ENCODE measurements at regions not wholly inside any gene's neighbourhood (a gene's known extent, or its start where the extent isn't known, plus 50 kb on each side); places are given as distances from the start of the nearest gene placed in this dataset.
"Not testable (repeated sequence)": the region's sequence is repeated elsewhere in the genome, so short reads cannot be mapped to it uniquely, and the experiment has no call there.

- peaks cover 0 to 6% (median 5%) of the 10 kb centered on the region in 3 donors for H3K4me1 ChIP-seq (ENCODE audit: control insufficient read depth in 3 of 3, insufficient read depth in 3 of 3, low read length in 3 of 3)
- no peak overlapping the region for H3K9ac ChIP-seq (ENCODE audit: low read depth in 1 of 3, low read length in 3 of 3)
- no peaks in the 10 kb centered on the region for H3K36me3 ChIP-seq (ENCODE audit: control insufficient read depth in 3 of 3, insufficient read depth in 3 of 3, low read length in 3 of 3)
- H3K9me3 ChIP-seq (ENCODE audit: control insufficient read depth in 3 of 3, low read length in 3 of 3), result no peaks in the 10 kb centered on the region
- no peaks in the 10 kb centered on the region for H3K27me3 ChIP-seq (ENCODE audit: control insufficient read depth in 3 of 3, insufficient read depth in 3 of 3, low read length in 3 of 3)
- H3K4me3 ChIP-seq (ENCODE audit: low read length in 3 of 3), result no peak overlapping the region
- H3K27ac ChIP-seq (ENCODE audit: low read depth, low read length), result no peak overlapping the region
Measured at GRCh38 chr6:15017803-15018202, 228.1 kb upstream of the JARID2 start.

DNA sequence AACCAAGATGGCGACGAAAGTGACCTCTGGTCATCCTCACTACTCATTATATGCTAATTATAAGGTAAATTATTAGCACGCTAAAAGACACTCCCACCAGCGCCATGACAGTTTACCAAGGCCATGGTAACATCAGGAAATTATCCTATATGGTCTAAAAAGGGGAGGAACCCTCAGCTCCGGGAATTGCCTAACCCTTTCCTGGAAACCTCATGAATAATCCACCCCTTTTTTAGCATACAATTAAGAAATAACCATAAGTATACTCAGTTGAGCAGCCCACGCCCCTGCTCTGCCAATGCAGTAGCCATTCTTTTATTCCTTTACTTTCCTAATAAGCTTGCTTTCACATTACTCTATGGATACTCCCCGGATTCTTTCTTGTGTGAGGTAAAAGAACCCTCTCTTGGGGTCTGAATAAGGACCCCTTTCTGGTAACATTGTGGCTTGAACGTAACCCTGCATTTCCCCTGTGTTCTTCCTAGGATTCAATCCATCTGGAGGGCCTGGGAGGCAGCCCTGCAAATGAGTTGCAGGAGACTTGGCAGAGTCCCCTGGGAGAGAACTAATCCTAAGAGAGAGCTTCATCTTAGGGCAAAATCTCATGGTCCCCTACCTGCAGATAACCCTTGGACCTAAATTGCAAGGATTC, 225.6 kb upstream of the JARID2 start:
- Histone ChIP-seq H3K27me3 (ENCODE audit: control insufficient read depth in 3 of 3, insufficient read depth in 3 of 3, low read length in 3 of 3) (no peaks in the 10 kb centered on the region), H3K36me3 (ENCODE audit: control insufficient read depth in 3 of 3, insufficient read depth in 3 of 3, low read length in 3 of 3) (no peaks in the 10 kb centered on the region), H3K27ac (ENCODE audit: low read depth, low read length) (no peak overlapping the region), H3K9ac (ENCODE audit: low read depth in 1 of 3, low read length in 3 of 3) (no peak overlapping the region), H3K4me3 (ENCODE audit: low read length in 3 of 3) (no peak overlapping the region), H3K9me3 (ENCODE audit: control insufficient read depth in 3 of 3, low read length in 3 of 3) (no peaks in the 10 kb centered on the region), H3K4me1 (ENCODE audit: control insufficient read depth in 3 of 3, insufficient read depth in 3 of 3, low read length in 3 of 3) (peaks cover 0 to 6% (median 5%) of the 10 kb centered on the region in 3 donors)

DNA sequence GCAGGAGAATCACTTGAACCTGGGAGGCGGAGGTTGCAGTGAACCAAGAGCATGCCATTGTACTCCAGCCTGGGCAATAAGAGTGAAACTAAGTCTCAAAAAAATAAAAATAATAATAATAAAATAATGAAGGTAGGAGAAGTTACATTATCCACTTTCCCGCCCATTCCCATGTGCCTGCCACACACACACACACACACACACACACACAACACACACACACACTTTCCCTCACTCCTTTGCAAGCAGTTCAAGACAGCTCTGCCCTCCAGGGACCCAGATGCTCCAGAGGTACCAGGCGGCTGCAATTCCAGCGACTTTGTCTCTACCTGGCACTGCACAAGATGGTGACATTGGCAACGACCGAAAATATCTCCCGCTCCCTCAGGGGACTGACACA, 224.8 kb upstream of the JARID2 start:
- Histone ChIP-seq H3K36me3 (ENCODE audit: control insufficient read depth in 3 of 3, insufficient read depth in 3 of 3, low read length in 3 of 3) (no peaks in the 10 kb centered on the region), H3K9ac (ENCODE audit: low read depth in 1 of 3, low read length in 3 of 3) (no peak overlapping the region), H3K4me3 (ENCODE audit: low read length in 3 of 3) (no peak overlapping the region), H3K4me1 (ENCODE audit: control insufficient read depth in 3 of 3, insufficient read depth in 3 of 3, low read length in 3 of 3) (peaks cover 0 to 6% (median 5%) of the 10 kb centered on the region in 3 donors), H3K9me3 (ENCODE audit: control insufficient read depth in 3 of 3, low read length in 3 of 3) (no peaks in the 10 kb centered on the region), H3K27ac (ENCODE audit: low read depth, low read length) (no peak overlapping the region), H3K27me3 (ENCODE audit: control insufficient read depth in 3 of 3, insufficient read depth in 3 of 3, low read length in 3 of 3) (no peaks in the 10 kb centered on the region)

- not testable (repeated sequence) for H3K9ac ChIP-seq (ENCODE audit: low read depth in 1 of 3, low read length in 3 of 3); H3K9me3 ChIP-seq (ENCODE audit: control insufficient read depth in 3 of 3, low read length in 3 of 3); H3K4me3 ChIP-seq (ENCODE audit: low read length in 3 of 3)
Measured at GRCh38 chr6:15023018-15023417, 222.9 kb upstream of the JARID2 start.

DNA sequence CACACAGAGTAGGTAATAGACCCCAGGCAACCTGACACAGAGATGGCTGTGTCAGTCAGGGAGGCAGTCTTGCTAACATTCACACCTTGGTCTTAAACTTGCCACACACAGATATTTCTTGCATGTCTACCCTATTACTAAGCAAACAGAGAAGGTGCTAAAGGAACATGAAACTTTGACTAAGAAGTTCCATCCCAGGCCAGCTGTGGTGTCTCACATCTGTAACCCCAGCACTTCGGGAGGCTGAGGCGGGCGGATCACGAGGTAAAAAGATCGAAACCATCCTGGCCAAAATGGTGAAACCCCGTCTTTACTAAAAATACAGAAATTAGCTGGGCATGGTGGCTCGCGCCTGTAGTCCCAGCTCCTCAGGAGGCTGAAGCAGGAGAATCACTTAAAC, 222.4 kb upstream of the JARID2 start:
- H3K27ac ChIP-seq (ENCODE audit: low read depth, low read length), result no peak overlapping the region
- no peaks in the 10 kb centered on the region for H3K27me3 ChIP-seq (ENCODE audit: control insufficient read depth in 3 of 3, insufficient read depth in 3 of 3, low read length in 3 of 3)
- H3K9ac ChIP-seq (ENCODE audit: low read depth in 1 of 3, low read length in 3 of 3), result no peak overlapping the region
- H3K4me3 ChIP-seq (ENCODE audit: low read length in 3 of 3), result no peak overlapping the region
- H3K9me3 ChIP-seq (ENCODE audit: control insufficient read depth in 3 of 3, low read length in 3 of 3), result no peaks in the 10 kb centered on the region
- H3K4me1 ChIP-seq (ENCODE audit: control insufficient read depth in 3 of 3, insufficient read depth in 3 of 3, low read length in 3 of 3), result peaks cover 0 to 6% (median 3%) of the 10 kb centered on the region in 3 donors
- no peaks in the 10 kb centered on the region for H3K36me3 ChIP-seq (ENCODE audit: control insufficient read depth in 3 of 3, insufficient read depth in 3 of 3, low read length in 3 of 3)

More at GRCh38 chr6:15023018-15023417, 222.9 kb upstream of the JARID2 start:
- not testable (repeated sequence) for H3K27me3 ChIP-seq (ENCODE audit: control insufficient read depth in 3 of 3, insufficient read depth in 3 of 3, low read length in 3 of 3); H3K4me1 ChIP-seq (ENCODE audit: control insufficient read depth in 3 of 3, insufficient read depth in 3 of 3, low read length in 3 of 3); H3K27ac ChIP-seq (ENCODE audit: low read depth, low read length); H3K36me3 ChIP-seq (ENCODE audit: control insufficient read depth in 3 of 3, insufficient read depth in 3 of 3, low read length in 3 of 3)

- no peaks in the 10 kb centered on the region for H3K9me3 ChIP-seq (ENCODE audit: control insufficient read depth in 3 of 3, low read length in 3 of 3)
- H3K4me1 ChIP-seq (ENCODE audit: control insufficient read depth in 3 of 3, insufficient read depth in 3 of 3, low read length in 3 of 3), result peaks cover 0 to 9% (median 3%) of the 10 kb centered on the region in 3 donors
- no peak overlapping the region for H3K9ac ChIP-seq (ENCODE audit: low read depth in 1 of 3, low read length in 3 of 3)
- no peak overlapping the region for H3K4me3 ChIP-seq (ENCODE audit: low read length in 3 of 3)
- H3K27ac ChIP-seq (ENCODE audit: low read depth, low read length), result no peak overlapping the region
- H3K36me3 ChIP-seq (ENCODE audit: control insufficient read depth in 3 of 3, insufficient read depth in 3 of 3, low read length in 3 of 3), result no peaks in the 10 kb centered on the region
- no peaks in the 10 kb centered on the region for H3K27me3 ChIP-seq (ENCODE audit: control insufficient read depth in 3 of 3, insufficient read depth in 3 of 3, low read length in 3 of 3)
Measured at GRCh38 chr6:15025446-15025845, 220.4 kb upstream of the JARID2 start.

- Histone ChIP-seq H3K9me3 (ENCODE audit: control insufficient read depth in 3 of 3, low read length in 3 of 3) (no peaks in the 10 kb centered on the region), H3K9ac (ENCODE audit: low read depth in 1 of 3, low read length in 3 of 3) (no peak overlapping the region), H3K4me1 (ENCODE audit: control insufficient read depth in 3 of 3, insufficient read depth in 3 of 3, low read length in 3 of 3) (peaks cover 0 to 9% (median 3%) of the 10 kb centered on the region in 3 donors), H3K27ac (ENCODE audit: low read depth, low read length) (no peak overlapping the region), H3K4me3 (ENCODE audit: low read length in 3 of 3) (no peak overlapping the region), H3K36me3 (ENCODE audit: control insufficient read depth in 3 of 3, insufficient read depth in 3 of 3, low read length in 3 of 3) (no peaks in the 10 kb centered on the region), H3K27me3 (ENCODE audit: control insufficient read depth in 3 of 3, insufficient read depth in 3 of 3, low read length in 3 of 3) (no peaks in the 10 kb centered on the region)
Measured at GRCh38 chr6:15026832-15027231, 219.0 kb upstream of the JARID2 start.

DNA sequence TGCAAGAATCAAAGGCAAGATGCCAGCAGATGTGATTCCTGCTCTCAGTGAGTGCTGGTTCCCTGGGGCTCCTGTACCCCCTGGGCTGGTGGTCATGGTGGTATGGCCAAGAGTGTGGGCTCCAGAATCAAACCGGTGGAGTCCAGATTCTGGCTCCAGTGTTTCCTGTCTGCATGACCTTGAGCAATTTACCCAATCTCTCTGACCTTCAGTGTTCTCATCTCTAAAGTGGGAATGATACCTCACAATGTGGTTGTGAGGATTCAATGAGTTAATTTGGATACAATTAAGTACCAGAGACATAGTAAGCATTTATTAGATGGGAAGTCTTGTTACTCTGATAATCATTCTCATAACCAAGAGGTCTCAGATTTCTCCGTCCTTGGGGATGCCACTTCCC, 218.4 kb upstream of the JARID2 start:
- H3K4me1 ChIP-seq (ENCODE audit: control insufficient read depth in 3 of 3, insufficient read depth in 3 of 3, low read length in 3 of 3), result peaks cover 0 to 9% (median 3%) of the 10 kb centered on the region in 3 donors
- no peak overlapping the region for H3K4me3 ChIP-seq (ENCODE audit: low read length in 3 of 3)
- H3K9me3 ChIP-seq (ENCODE audit: control insufficient read depth in 3 of 3, low read length in 3 of 3), result no peaks in the 10 kb centered on the region
- no peak overlapping the region for H3K27ac ChIP-seq (ENCODE audit: low read depth, low read length)
- no peaks in the 10 kb centered on the region for H3K27me3 ChIP-seq (ENCODE audit: control insufficient read depth in 3 of 3, insufficient read depth in 3 of 3, low read length in 3 of 3)
- H3K9ac ChIP-seq (ENCODE audit: low read depth in 1 of 3, low read length in 3 of 3), result no peak overlapping the region
- H3K36me3 ChIP-seq (ENCODE audit: control insufficient read depth in 3 of 3, insufficient read depth in 3 of 3, low read length in 3 of 3), result no peaks in the 10 kb centered on the region

GRCh38 chr6:15032015-15032414, 213.9 kb upstream of the JARID2 start:
- Histone ChIP-seq H3K27ac (ENCODE audit: low read depth, low read length) (no peak overlapping the region), H3K4me3 (ENCODE audit: low read length in 3 of 3) (no peak overlapping the region), H3K4me1 (ENCODE audit: control insufficient read depth in 3 of 3, insufficient read depth in 3 of 3, low read length in 3 of 3) (peaks cover 3 to 5% (median 4%) of the 10 kb centered on the region in 3 donors), H3K36me3 (ENCODE audit: control insufficient read depth in 3 of 3, insufficient read depth in 3 of 3, low read length in 3 of 3) (no peaks in the 10 kb centered on the region), H3K9me3 (ENCODE audit: control insufficient read depth in 3 of 3, low read length in 3 of 3) (no peaks in the 10 kb centered on the region), H3K27me3 (ENCODE audit: control insufficient read depth in 3 of 3, insufficient read depth in 3 of 3, low read length in 3 of 3) (no peaks in the 10 kb centered on the region), H3K9ac (ENCODE audit: low read depth in 1 of 3, low read length in 3 of 3) (no peak overlapping the region)

DNA sequence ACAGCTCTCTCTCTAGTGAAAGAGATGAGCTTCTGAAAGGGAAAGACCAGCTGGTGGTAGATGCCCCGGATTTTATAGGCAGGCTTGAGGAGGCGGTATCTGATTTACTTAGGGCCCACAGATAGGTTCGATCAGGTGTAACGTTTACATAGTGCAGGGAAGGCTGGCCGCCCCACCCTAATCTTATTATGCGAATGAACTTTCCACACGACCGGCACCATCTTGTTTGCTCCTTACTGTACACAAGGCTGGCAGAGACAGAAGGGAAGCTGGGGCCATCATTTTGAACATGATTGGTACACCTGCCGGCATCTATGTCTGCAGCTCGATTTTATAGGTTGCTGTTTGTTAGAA, 212.0 kb upstream of the JARID2 start:
- no peaks in the 10 kb centered on the region for H3K27me3 ChIP-seq (ENCODE audit: control insufficient read depth in 3 of 3, insufficient read depth in 3 of 3, low read length in 3 of 3)
- H3K9me3 ChIP-seq (ENCODE audit: control insufficient read depth in 3 of 3, low read length in 3 of 3), result no peaks in the 10 kb centered on the region
- H3K36me3 ChIP-seq (ENCODE audit: control insufficient read depth in 3 of 3, insufficient read depth in 3 of 3, low read length in 3 of 3), result no peaks in the 10 kb centered on the region
- H3K9ac ChIP-seq (ENCODE audit: low read depth in 1 of 3, low read length in 3 of 3), result no peak overlapping the region
- no peak overlapping the region for H3K27ac ChIP-seq (ENCODE audit: low read depth, low read length)
- peaks cover 4 to 8% (median 8%) of the 10 kb centered on the region in 3 donors for H3K4me1 ChIP-seq (ENCODE audit: control insufficient read depth in 3 of 3, insufficient read depth in 3 of 3, low read length in 3 of 3)
- no peak overlapping the region for H3K4me3 ChIP-seq (ENCODE audit: low read length in 3 of 3)
